EL (cell line): ENCODE measurements at regions not wholly inside any gene's neighbourhood (a gene's known extent, or its start where the extent isn't known, plus 50 kb on each side); places are given as distances from the start of the nearest gene placed in this dataset.
A peak's percentile ranks its signal among the peaks of the same experiment; 100 is the strongest.

Source experiments
- DNase-seq: peaks from one replicate; pipeline ENCODE4 v3.0.0-alpha.2; 2016

GRCh38 chr2:63658176-63658968 is 69.6 kb downstream of the MDH1 start:
- DNase-seq, result peak; percentile 26

GRCh38 chr2:63660060-63660459 is 71.3 kb downstream of the MDH1 start:
- no peak for DNase-seq

GRCh38 chr2:63661076-63661475 is 72.3 kb downstream of the MDH1 start:
- peak; percentile 86 for DNase-seq

- DNase-seq, result peak; percentile 18
Observed at GRCh38 chr2:63662028-63662804, 73.5 kb downstream of the MDH1 start.

GRCh38 chr2:63663013-63663864 is 74.5 kb downstream of the MDH1 start:
- DNase-seq, result no peak

GRCh38 chr2:63665091-63665490 is 76.3 kb downstream of the MDH1 start:
- no peak for DNase-seq

GRCh38 chr2:63665846-63666475 is 77.2 kb downstream of the MDH1 start:
- peak; percentile 74 for DNase-seq

GRCh38 chr2:63667132-63667700 is 78.5 kb downstream of the MDH1 start:
- no peak for DNase-seq

- DNase-seq, result no peak
Observed at GRCh38 chr2:63668000-63668399, 79.2 kb downstream of the MDH1 start.

GRCh38 chr2:63668466-63668865 is 79.7 kb downstream of the MDH1 start:
- no peak for DNase-seq

GRCh38 chr2:63669596-63669995 is 80.8 kb downstream of the MDH1 start:
- DNase-seq, result no peak

- DNase-seq, result no peak
Observed at GRCh38 chr2:63673865-63674533, 85.2 kb downstream of the MDH1 start.

- no peak for DNase-seq
Observed at GRCh38 chr2:63675026-63675425, 86.3 kb downstream of the MDH1 start.

GRCh38 chr2:63676135-63676534 is 87.4 kb downstream of the MDH1 start:
- DNase-seq, result no peak

GRCh38 chr2:63678085-63678484 is 89.3 kb downstream of the MDH1 start:
- DNase-seq, result no peak

- DNase-seq, result no peak
Observed at GRCh38 chr2:63678551-63678950, 89.8 kb downstream of the MDH1 start.

GRCh38 chr2:63679252-63679855 is 90.6 kb downstream of the MDH1 start:
- DNase-seq, result peak; percentile 67

GRCh38 chr2:63680455-63680854 is 91.7 kb downstream of the MDH1 start:
- DNase-seq, result no peak

GRCh38 chr2:63681896-63682295 is 93.1 kb downstream of the MDH1 start:
- no peak for DNase-seq

GRCh38 chr2:63692002-63692606 is 103.3 kb downstream of the MDH1 start:
- peak; percentile 57 for DNase-seq

GRCh38 chr2:63695583-63695982 is 106.8 kb downstream of the MDH1 start:
- no peak for DNase-seq
